Suprapubic skin (tissue), 4 donors: ENCODE measurements at regions not wholly inside any gene's neighbourhood (a gene's known extent, or its start where the extent isn't known, plus 50 kb on each side); places are given as distances from the start of the nearest gene placed in this dataset.

Experiments
- EP300 ChIP-seq: sonication (generic); formaldehyde crosslinking; IDR thresholded peaks from one replicate; pipeline ENCODE4 v1.6.1; 2017; ENCODE audit warnings: antibody characterized with exemption
- POLR2A ChIP-seq, 2 donors: fragments of 450-650 bp; IDR thresholded peaks; one replicate each; pipeline ENCODE4 v1.6.1; 2017; ENCODE audit warnings: antibody characterized with exemption in 2 of 2, mild to moderate bottlenecking in 2 of 2, moderate library complexity in 2 of 2
- POLR2AphosphoS5 ChIP-seq, 3 donors: sonication (generic); formaldehyde crosslinking; IDR thresholded peaks; one replicate each; pipeline ENCODE4 v1.6.1; 2017; ENCODE audit warnings: antibody characterized with exemption in 3 of 3
- TF ChIP-seq, protein P1 (sequence below), 2 donors: fragments of 200-600 bp in 1 of 2; fragments of 450-650 bp in 1 of 2; sonication (generic) in 1 of 2; IDR thresholded peaks; one replicate each; pipeline ENCODE4 v1.5.1; 2016 to 2019; ENCODE audit warnings: antibody characterized with exemption in 2 of 2, mild to moderate bottlenecking in 1 of 2, moderate library complexity in 1 of 2

DNA sequence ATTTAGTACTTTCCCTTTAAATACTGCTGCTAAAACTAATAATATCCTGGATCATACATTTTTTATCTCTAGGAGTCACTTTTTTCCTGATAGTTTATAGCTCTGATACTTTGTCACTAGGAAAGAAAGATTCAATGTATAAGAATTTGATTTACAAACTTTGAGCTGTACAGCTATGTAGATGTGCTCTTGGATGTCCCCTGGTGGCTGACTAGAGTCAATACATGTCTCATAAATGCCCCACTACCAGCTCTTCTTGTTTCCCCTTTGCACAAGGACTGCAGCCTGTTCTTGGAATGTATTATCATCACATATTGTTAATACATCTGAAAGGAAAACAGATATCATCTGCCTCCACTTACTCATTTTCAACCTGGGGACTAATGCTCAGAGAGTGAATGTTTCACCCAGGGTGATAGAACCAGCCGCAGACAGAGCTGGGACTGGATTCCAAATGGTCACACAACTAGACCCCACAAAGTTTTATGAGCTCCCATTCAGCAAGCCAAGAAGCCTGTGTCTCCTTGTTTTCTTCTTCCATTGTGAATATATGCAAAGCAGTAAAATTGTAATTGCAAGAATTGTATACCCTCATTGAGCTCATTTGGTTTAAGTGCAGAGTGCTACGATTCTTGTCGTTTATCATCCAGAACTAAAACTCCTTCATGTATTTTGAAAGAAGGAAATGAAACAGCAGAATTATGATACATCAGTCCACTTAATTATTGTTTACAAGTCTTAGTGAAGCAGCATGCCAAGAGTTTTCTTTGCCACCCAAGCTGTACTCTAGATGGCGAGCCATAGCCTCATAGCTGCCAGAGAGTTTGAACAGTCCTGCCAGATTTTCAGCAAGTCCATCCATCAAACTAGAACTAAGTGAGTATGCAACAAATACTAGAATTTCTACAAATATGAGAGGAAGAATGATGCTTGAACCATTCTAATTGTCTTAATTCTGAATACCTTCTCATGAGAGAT lies 261.6 kb upstream of the LMCD1 start:
- no peak for TF ChIP-seq EP300
- TF ChIP-seq, protein P1, sequence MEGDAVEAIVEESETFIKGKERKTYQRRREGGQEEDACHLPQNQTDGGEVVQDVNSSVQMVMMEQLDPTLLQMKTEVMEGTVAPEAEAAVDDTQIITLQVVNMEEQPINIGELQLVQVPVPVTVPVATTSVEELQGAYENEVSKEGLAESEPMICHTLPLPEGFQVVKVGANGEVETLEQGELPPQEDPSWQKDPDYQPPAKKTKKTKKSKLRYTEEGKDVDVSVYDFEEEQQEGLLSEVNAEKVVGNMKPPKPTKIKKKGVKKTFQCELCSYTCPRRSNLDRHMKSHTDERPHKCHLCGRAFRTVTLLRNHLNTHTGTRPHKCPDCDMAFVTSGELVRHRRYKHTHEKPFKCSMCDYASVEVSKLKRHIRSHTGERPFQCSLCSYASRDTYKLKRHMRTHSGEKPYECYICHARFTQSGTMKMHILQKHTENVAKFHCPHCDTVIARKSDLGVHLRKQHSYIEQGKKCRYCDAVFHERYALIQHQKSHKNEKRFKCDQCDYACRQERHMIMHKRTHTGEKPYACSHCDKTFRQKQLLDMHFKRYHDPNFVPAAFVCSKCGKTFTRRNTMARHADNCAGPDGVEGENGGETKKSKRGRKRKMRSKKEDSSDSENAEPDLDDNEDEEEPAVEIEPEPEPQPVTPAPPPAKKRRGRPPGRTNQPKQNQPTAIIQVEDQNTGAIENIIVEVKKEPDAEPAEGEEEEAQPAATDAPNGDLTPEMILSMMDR (IDR thresholded peaks at IDR 0.05), result peak; percentile 37 to 78
- TF ChIP-seq POLR2A (IDR thresholded peaks at IDR 0.05), result no peak
- TF ChIP-seq POLR2AphosphoS5 (IDR thresholded peaks at IDR 0.05), result no peak
